Mesendoderm (in vitro differentiated cells): ENCODE measurements at regions not wholly inside any gene's neighbourhood (a gene's known extent, or its start where the extent isn't known, plus 50 kb on each side); places are given as distances from the start of the nearest gene placed in this dataset.

Experiments used
- DNase-seq: peaks from one replicate; pipeline ENCODE4 v3.0.0; 2013
- H2AK5ac ChIP-seq: 2 replicates; pipeline ENCODE4 v1.6.1; 2013; ENCODE audit warnings: low read length, inconsistent platforms
- H2BK120ac ChIP-seq: 2 replicates; pipeline ENCODE4 v1.6.1; 2013; ENCODE audit warnings: low read depth, mild to moderate bottlenecking, low read length, moderate library complexity, mixed read lengths
- H2BK15ac ChIP-seq: replicated peaks from 2 replicates; pipeline ENCODE4 v1.6.1; 2013; ENCODE audit warnings: low read depth, mild to moderate bottlenecking, moderate library complexity
- H2BK5ac ChIP-seq: 2 replicates; pipeline ENCODE4 v1.6.1; 2013; ENCODE audit warnings: low read length, inconsistent platforms
- H3K18ac ChIP-seq: 2 replicates; pipeline ENCODE4 v1.6.1; 2013; ENCODE audit warnings: mild to moderate bottlenecking, low read length, mixed read lengths
- H3K23ac ChIP-seq: one replicate; pipeline ENCODE4 v1.6.1; 2013; ENCODE audit warnings: low read length
- H3K27ac ChIP-seq: 2 replicates; pipeline ENCODE4 v1.5.1; 2013; ENCODE audit warnings: low read depth, mild to moderate bottlenecking, inconsistent platforms, low read length, moderate library complexity
- H3K27me3 ChIP-seq: 2 replicates; pipeline ENCODE4 v1.6.1; 2013; ENCODE audit warnings: low read length, control low read depth, mild to moderate bottlenecking, inconsistent platforms; ENCODE audit not compliant: insufficient read depth, poor library complexity
- H3K36me3 ChIP-seq: 2 replicates; pipeline ENCODE4 v1.6.1; 2013; ENCODE audit warnings: low read length, inconsistent platforms; ENCODE audit not compliant: control insufficient read depth, insufficient read depth
- H3K4ac ChIP-seq: one replicate; pipeline ENCODE4 v1.6.1; 2013; ENCODE audit warnings: low read depth, mild to moderate bottlenecking, low read length, moderate library complexity
- H3K4me1 ChIP-seq: 2 replicates; pipeline ENCODE4 v1.6.1; 2013; ENCODE audit warnings: low read depth, low read length, inconsistent platforms; ENCODE audit not compliant: control insufficient read depth
- H3K4me2 ChIP-seq: 2 replicates; pipeline ENCODE4 v1.6.1; 2013; ENCODE audit warnings: low read length
- H3K4me3 ChIP-seq: 2 replicates; pipeline ENCODE4 v1.5.1; 2013; ENCODE audit warnings: mild to moderate bottlenecking, low read length
- H3K56ac ChIP-seq: one replicate; pipeline ENCODE4 v1.6.1; 2013; ENCODE audit warnings: low read length
- H3K79me1 ChIP-seq: 2 replicates; pipeline ENCODE4 v1.6.1; 2013; ENCODE audit warnings: low read length, inconsistent platforms
- H3K79me2 ChIP-seq: 2 replicates; pipeline ENCODE4 v1.6.1; 2013; ENCODE audit warnings: mild to moderate bottlenecking, low read length; ENCODE audit not compliant: control insufficient read depth, insufficient read depth
- H3K9ac ChIP-seq: 2 replicates; pipeline ENCODE4 v1.6.1; 2013; ENCODE audit warnings: low read length, inconsistent platforms
- H4K5ac ChIP-seq: one replicate; pipeline ENCODE4 v1.6.1; 2013; ENCODE audit warnings: low read length
- H4K8ac ChIP-seq: one replicate; pipeline ENCODE4 v1.6.1; 2013; ENCODE audit warnings: low read depth, mild to moderate bottlenecking, control low read depth, low read length, moderate library complexity
- WGBS: extraction: QIAGEN DNeasy Blood & Tissue Kit; methylation state at CpG from one replicate; pipeline ENCODE4 v1.1.7; 2013; ENCODE audit warnings: low lambda C conversion rate, missing lambda C conversion rate; ENCODE audit not compliant: insufficient coverage; ENCODE audit errors: extremely low coverage; 5-methylcytosine and 5-hydroxymethylcytosine counted together

DNA sequence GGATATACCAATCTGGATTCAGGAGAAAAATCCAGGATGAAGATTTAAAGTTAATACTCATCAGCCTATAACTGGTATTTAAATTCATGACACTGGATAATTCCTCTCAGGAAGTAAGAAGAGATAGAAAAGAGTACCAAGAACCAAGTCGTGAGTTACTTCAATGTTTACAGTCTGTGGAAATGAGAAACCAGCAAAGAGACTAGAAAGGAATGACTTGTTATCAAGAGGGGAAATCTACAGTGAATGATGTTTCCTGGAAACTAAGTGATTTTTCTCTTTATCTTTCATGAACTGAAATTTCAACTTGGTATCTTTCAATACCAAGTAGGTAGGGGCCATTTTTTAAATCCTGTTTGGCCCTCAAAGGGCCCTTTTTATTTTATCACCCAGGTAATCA lies 217.9 kb upstream of the AFF2 start:
- Histone ChIP-seq H3K18ac (no peak overlapping the region), H3K56ac (no peak overlapping the region), H2AK5ac (no peak overlapping the region), H3K9ac (no peak overlapping the region), H3K79me2 (no peaks in the 10 kb centered on the region), H3K27me3 (no peaks in the 10 kb centered on the region), H3K27ac (no peak overlapping the region), H3K4me2 (no peak overlapping the region), H4K8ac (no peak overlapping the region), H3K36me3 (no peaks in the 10 kb centered on the region), H4K5ac (no peak overlapping the region), H3K4me1 (no peaks in the 10 kb centered on the region), H3K23ac (no peak overlapping the region), H2BK15ac (no peak overlapping the region), H2BK120ac (no peak overlapping the region), H2BK5ac (no peak overlapping the region), H3K4me3 (no peak overlapping the region), H3K79me1 (no peaks in the 10 kb centered on the region), H3K4ac (no peak overlapping the region)
- peak; percentile 27 for DNase-seq
- no CpG with 5 or more reads among the region's 1 CpG for WGBS

DNA sequence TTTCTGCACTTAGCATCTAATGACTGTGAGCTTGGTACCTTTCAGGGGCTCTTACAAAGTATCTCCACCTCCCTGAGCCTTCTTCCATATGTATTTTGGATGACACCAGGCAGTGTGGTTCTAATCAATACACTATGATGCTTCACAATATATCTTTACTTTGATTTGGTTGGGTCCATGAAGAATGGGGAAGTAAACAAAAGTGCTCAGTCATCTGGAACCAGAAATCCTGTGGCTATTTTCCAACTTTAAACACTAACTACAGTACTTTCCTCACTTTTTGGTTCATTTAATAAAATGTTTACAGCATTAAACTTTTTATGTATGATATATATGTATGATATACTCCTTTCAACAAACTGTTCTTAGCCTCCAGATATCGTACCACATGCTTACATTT lies 216.4 kb upstream of the AFF2 start:
- no peaks in the 10 kb centered on the region for H3K79me1 ChIP-seq
- DNase-seq: no peak
- no peak overlapping the region for H4K5ac ChIP-seq
- no peak overlapping the region for H2BK15ac ChIP-seq
- H3K18ac ChIP-seq: no peak overlapping the region
- H2AK5ac ChIP-seq: no peak overlapping the region
- H2BK120ac ChIP-seq: no peak overlapping the region
- no peaks in the 10 kb centered on the region for H3K79me2 ChIP-seq
- H3K9ac ChIP-seq: no peak overlapping the region
- H3K36me3 ChIP-seq: no peaks in the 10 kb centered on the region
- H3K27me3 ChIP-seq: no peaks in the 10 kb centered on the region
- no peak overlapping the region for H4K8ac ChIP-seq
- no CpG with 5 or more reads among the region's 1 CpG for WGBS
- H3K56ac ChIP-seq: no peak overlapping the region
- H3K4me1 ChIP-seq: no peaks in the 10 kb centered on the region
- no peak overlapping the region for H3K4ac ChIP-seq
- H3K4me3 ChIP-seq: no peak overlapping the region
- H3K4me2 ChIP-seq: no peak overlapping the region
- no peak overlapping the region for H2BK5ac ChIP-seq
- no peak overlapping the region for H3K27ac ChIP-seq
- H3K23ac ChIP-seq: no peak overlapping the region

DNA sequence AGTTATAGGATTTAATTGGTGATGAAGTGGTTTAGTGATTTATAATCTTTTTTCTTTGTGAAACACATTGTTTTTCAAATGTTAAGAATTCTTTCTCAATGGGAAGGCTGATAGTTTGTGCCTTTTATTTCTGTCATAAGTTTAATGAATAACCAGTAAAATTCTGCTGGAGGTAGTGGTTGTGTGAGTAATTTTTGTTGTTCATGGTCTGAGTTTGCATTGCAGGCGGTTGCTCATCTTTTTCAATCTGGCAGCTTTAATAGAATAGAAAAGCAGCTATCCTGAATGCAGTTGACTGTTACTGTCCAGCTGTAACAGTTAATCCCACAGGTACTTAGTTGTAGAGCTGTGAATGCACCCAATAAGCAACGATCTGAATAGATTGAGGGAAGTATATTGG lies 215.6 kb upstream of the AFF2 start:
- Histone ChIP-seq H2BK120ac (no peak overlapping the region), H3K18ac (no peak overlapping the region), H2BK5ac (no peak overlapping the region), H3K9ac (no peak overlapping the region), H2BK15ac (no peak overlapping the region), H3K4me3 (no peak overlapping the region), H3K79me2 (no peaks in the 10 kb centered on the region), H4K8ac (no peak overlapping the region), H2AK5ac (no peak overlapping the region), H3K27ac (no peak overlapping the region), H3K4me2 (no peak overlapping the region), H3K79me1 (no peaks in the 10 kb centered on the region), H4K5ac (no peak overlapping the region), H3K56ac (no peak overlapping the region), H3K36me3 (no peaks in the 10 kb centered on the region), H3K4ac (no peak overlapping the region), H3K27me3 (no peaks in the 10 kb centered on the region), H3K4me1 (no peaks in the 10 kb centered on the region), H3K23ac (no peak overlapping the region)
- no peak for DNase-seq
- WGBS: no CpG with 5 or more reads among the region's 2 CpGs

DNA sequence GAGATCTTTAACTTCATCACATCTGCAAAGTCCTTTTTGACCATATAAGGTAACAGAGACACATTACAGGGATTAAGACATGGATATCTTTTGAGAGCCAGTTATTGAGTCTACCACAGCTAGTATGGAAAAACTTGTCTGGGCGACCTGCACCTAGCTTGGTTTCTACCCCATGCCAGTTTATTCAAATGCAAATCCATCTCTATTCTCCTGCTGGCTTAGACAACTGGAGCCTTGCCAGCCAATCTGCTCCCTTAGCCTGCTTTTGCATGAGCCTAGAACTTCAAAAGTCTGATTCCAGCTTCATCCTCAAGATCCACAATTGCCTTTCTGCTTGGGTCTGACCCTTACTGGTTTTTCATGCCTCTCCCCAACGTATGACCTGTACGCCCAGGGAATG lies 212.0 kb upstream of the AFF2 start:
- no peak overlapping the region for H3K4me3 ChIP-seq
- no peaks in the 10 kb centered on the region for H3K36me3 ChIP-seq
- no peak overlapping the region for H3K4ac ChIP-seq

DNA sequence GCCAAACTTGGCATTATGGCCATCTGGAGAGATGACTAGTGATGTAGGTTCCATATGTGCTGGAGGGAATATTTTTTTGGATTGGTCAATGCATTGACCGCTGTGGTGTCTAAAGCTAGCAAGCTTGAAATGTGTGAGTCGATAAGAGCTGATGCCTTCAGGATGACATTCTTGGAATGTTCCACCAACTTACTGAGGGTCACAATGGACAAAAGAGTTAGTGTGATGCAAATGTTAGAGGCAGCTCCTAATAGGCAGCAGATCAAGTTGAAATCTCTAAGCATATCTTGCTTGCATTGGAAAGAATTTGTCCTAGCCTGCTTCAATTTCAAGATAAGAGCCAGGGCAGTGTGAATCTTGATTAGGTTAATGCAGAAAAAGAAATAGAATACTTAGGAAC lies 210.4 kb upstream of the AFF2 start:
- H2BK15ac ChIP-seq: no peak overlapping the region
- H3K79me1 ChIP-seq: no peaks in the 10 kb centered on the region
- H3K79me2 ChIP-seq: no peaks in the 10 kb centered on the region
- no peak overlapping the region for H3K56ac ChIP-seq
- H3K9ac ChIP-seq: no peak overlapping the region
- no peak overlapping the region for H2BK5ac ChIP-seq
- H3K23ac ChIP-seq: no peak overlapping the region
- no peak overlapping the region for H4K8ac ChIP-seq
- no peak overlapping the region for H2AK5ac ChIP-seq
- no peaks in the 10 kb centered on the region for H3K4me1 ChIP-seq
- H4K5ac ChIP-seq: no peak overlapping the region
- H2BK120ac ChIP-seq: no peak overlapping the region
- DNase-seq: peak; percentile 59
- no peak overlapping the region for H3K4ac ChIP-seq
- H3K36me3 ChIP-seq: no peaks in the 10 kb centered on the region
- H3K4me2 ChIP-seq: no peak overlapping the region
- WGBS: no CpG with 5 or more reads among the region's 2 CpGs
- no peak overlapping the region for H3K27ac ChIP-seq
- H3K18ac ChIP-seq: no peak overlapping the region
- no peaks in the 10 kb centered on the region for H3K27me3 ChIP-seq
- no peak overlapping the region for H3K4me3 ChIP-seq

More for the DNA sequence above, 212.0 kb upstream of the AFF2 start:
- Histone ChIP-seq H3K79me2 (no peaks in the 10 kb centered on the region), H4K5ac (no peak overlapping the region), H2BK5ac (no peak overlapping the region), H2BK15ac (no peak overlapping the region), H3K56ac (no peak overlapping the region), H2AK5ac (no peak overlapping the region), H3K4me2 (no peak overlapping the region), H3K9ac (no peak overlapping the region), H3K27me3 (no peaks in the 10 kb centered on the region), H2BK120ac (no peak overlapping the region), H3K27ac (no peak overlapping the region), H3K79me1 (no peaks in the 10 kb centered on the region), H3K23ac (no peak overlapping the region), H3K18ac (no peak overlapping the region), H4K8ac (no peak overlapping the region), H3K4me1 (no peaks in the 10 kb centered on the region)
- no peak for DNase-seq
- no CpG with 5 or more reads among the region's 3 CpGs for WGBS

DNA sequence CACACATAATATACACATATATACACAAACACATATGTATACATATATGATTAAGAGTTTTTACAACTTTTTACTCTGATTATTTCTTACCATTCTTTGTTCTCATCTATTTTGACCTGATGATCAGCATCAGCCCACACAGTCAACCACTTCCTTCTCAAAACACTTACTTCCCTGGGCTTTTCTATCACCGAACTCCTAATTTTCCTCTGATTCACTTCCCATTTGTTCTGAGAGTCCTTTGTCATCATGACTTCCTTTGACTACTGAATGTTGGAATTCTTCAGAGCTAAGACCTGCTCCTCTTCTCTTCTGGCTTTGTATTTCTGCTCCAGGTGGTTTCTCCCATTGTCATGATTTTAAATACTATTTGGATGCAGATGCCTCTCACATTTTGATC lies 209.5 kb upstream of the AFF2 start:
- H3K18ac ChIP-seq: no peak overlapping the region
- no peak overlapping the region for H4K8ac ChIP-seq
- no peak overlapping the region for H3K4me2 ChIP-seq
- no peak overlapping the region for H4K5ac ChIP-seq
- H2BK15ac ChIP-seq: no peak overlapping the region
- no peaks in the 10 kb centered on the region for H3K79me2 ChIP-seq
- no CpG with 5 or more reads among the region's 1 CpG for WGBS
- no peak for DNase-seq
- no peak overlapping the region for H2BK5ac ChIP-seq
- no peak overlapping the region for H3K56ac ChIP-seq
- H2AK5ac ChIP-seq: no peak overlapping the region
- no peaks in the 10 kb centered on the region for H3K79me1 ChIP-seq
- H2BK120ac ChIP-seq: no peak overlapping the region
- H3K4me1 ChIP-seq: no peaks in the 10 kb centered on the region
- no peaks in the 10 kb centered on the region for H3K36me3 ChIP-seq
- H3K4me3 ChIP-seq: no peak overlapping the region
- H3K27ac ChIP-seq: no peak overlapping the region
- no peak overlapping the region for H3K23ac ChIP-seq
- H3K9ac ChIP-seq: no peak overlapping the region
- no peaks in the 10 kb centered on the region for H3K27me3 ChIP-seq
- H3K4ac ChIP-seq: no peak overlapping the region
